HG02798 (cell line): ENCODE measurements at regions not wholly inside any gene's neighbourhood (a gene's known extent, or its start where the extent isn't known, plus 50 kb on each side); places are given as distances from the start of the nearest gene placed in this dataset.
A peak's percentile ranks its signal among the peaks of the same experiment; 100 is the strongest.
"Not testable (repeated sequence)": the region's sequence is repeated elsewhere in the genome, so short reads cannot be mapped to it uniquely, and the experiment has no call there.

Source experiments
- ATAC-seq: cut with Tn5 transposase; IDR thresholded peaks from one replicate; pipeline ENCODE4 v1.9.1; 2021; ENCODE audit warnings: mild to moderate bottlenecking; ENCODE audit not compliant: unreplicated experiment, poor library complexity

DNA sequence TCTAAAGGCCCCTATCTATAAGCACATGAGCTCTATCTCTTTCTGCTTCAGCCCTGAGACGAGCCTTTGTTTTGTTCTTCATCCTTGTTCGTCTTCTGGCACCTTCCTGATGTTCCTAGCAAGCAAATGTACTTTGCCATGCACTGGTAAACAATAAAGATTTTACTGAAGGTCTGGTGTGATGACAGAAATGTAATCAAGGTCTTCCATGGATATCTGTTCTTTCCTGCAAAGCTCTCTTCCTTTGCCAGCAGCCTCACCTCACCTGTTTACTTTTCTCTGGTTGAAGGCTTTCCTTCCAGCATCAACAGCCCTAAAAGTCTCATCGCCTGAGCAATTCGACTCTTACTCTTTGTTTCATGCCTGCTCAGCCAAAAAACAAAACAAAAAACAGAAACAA is 330.3 kb downstream of the PCNX1 start:
- no peak for ATAC-seq

DNA sequence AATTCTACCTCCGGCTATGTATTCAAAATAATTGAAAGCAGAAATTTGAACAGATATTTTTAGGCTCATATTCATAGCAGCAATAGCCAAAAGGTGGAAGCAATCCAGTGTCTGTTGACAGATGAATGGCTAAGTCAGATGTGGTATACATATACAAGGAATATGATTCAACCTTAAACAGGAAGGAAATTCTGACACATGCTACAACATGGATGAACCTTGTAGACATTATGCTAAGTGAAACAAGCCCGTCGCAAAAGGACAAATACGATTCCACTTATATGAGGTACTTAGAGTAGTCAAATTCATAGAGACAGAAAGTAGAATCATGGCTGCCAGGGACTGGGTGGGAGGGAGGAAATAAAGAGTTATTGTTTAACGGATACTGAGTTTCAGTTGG is 331.6 kb downstream of the PCNX1 start:
- ATAC-seq: no peak

DNA sequence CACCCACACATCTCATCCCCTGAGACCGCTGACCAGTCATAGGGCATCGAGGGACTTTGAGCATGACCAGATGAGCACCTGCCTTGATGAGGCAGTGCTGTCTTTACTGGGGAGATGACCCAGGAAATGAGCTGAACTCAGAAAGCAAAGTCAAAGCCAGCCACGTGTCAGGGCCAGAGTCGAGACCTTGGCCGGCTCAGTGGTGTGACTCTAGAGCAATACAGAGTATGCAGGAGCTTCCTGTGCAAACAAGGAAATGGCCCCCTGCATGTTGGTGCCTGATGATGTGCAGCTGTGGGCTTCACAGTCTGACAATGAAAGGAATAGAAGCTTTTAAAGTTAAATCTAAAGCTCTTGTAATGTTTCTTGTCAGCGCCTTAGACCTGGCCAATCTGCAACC is 332.9 kb downstream of the PCNX1 start:
- ATAC-seq: no peak

DNA sequence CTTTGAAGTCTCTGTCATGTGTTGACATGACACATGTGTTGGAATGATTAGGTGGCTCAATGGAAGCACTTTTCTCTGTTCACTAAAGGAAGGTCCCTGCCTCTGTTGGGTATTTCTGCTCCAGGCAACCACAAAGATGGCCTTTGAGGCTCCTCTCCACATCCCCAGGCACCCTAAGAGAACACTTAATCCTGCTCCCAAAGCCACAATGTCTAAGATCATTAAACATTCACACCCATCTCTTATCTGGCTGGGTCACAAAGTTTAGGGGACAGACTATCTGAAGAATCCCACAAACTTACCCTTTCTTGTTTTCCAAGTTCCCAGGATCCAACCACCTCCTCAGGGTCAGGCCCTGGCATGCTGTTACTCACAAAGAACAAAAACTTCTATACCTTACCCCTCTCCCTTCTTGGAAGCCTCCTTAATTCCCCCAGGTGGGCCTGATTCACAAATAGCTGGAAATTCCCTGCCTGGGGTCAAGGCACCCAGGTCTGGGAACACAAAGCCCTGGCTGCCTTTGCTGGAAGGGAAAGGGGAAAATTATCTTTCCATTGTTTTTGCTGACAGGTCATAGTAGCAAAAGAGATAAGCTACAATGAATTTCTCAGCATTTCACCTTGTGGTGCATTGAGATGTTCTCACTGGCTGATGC is 333.7 kb downstream of the PCNX1 start:
- ATAC-seq: no peak

DNA sequence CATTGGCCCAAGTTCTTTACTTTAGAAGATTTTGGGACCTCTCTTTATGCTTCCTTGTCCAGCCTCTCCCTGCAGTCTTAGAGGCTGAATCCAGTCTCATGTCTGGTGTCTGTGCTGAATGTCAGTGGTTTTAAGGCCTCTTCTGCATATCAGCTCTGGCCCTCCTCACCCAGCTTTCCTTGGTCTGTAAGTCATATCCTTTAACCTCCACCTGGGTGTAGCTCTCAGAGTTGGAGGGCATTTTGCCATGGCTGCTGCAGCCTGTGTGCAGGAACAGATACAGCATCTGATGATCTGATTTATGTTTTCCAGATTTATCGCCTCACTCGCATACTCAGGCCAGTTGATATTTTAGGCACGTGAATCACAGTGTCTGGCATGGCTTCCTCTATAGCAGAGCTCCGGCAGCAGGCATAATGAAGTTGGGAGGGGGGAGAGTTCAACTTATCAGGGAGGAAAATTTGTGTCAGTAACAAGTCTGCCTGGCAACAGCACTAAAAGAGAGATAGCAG is 335.0 kb downstream of the PCNX1 start:
- no peak for ATAC-seq

GRCh38 chr14:71243697-71244096 is 336.4 kb downstream of the PCNX1 start:
- no peak for ATAC-seq

- no peak for ATAC-seq
These were observed 337.1 kb downstream of the PCNX1 start for GRCh38 chr14:71244341-71244740.

GRCh38 chr14:71245659-71246361 is 338.6 kb downstream of the PCNX1 start:
- ATAC-seq: no peak

DNA sequence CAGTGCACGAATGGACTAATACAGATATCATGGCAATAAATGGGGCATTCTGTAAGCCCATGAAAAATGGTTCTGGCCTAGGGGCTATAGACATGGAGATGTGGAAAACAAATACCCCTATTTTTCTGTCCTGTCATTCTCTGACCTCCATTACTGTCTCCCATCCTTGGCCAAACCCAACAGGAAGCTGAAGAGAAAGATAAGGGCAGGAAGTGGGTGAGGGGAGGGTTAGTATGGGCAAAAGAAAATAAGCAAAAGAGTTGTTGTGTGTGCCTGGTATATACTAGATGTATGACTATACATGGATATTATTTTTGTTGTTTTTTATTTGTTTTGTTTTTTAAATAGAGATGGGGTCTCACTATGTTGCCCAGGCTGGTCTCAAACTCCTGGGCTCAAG is 339.3 kb downstream of the PCNX1 start:
- ATAC-seq: no peak

GRCh38 chr14:71247106-71247505 is 339.8 kb downstream of the PCNX1 start:
- ATAC-seq: no peak

- no peak for ATAC-seq
These were observed 340.9 kb downstream of the PCNX1 start for GRCh38 chr14:71248194-71248593.

DNA sequence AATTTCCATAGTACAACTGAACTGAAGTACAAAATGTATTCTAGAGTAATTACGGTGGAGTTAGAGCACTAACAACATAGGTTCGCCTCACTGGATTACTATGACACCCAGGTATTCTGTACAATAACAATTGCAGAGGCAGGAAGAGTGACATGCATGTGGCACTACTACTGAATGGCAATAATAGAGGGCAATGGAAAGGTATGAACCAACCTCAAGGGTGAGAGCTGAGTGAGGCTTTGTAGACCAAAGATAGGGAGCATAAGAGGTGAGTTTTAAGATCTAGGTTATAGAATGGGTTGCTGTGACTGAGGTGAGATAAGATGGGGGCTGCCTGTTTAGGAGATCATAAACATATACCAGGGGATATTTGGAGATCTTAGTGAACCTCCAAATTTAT is 343.1 kb downstream of the PCNX1 start:
- no peak for ATAC-seq

- no peak for ATAC-seq
These were observed 343.5 kb downstream of the PCNX1 start for GRCh38 chr14:71250791-71251190.

- not testable (repeated sequence) for ATAC-seq
These were observed 346.9 kb downstream of the PCNX1 start for GRCh38 chr14:71254091-71254719.

DNA sequence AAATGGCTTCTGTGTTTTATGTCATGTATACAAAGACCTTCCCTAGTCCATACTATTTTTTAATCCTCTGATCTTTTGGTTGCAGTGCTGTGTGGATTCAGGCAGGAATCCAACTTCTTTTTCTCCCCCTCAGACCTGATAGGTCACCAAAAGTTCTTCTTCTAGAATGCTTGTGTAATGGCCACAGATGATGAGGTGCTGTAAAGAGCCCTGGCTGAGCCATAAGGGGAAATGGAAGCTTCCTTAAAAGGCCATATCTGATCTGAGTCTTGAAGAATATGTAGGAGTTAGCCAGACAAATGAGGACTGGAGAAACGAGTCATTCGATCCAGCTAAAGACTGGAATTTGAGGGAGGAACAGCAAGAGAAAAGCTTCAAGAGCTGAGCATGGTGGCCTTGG is 353.9 kb downstream of the PCNX1 start:
- no peak for ATAC-seq

DNA sequence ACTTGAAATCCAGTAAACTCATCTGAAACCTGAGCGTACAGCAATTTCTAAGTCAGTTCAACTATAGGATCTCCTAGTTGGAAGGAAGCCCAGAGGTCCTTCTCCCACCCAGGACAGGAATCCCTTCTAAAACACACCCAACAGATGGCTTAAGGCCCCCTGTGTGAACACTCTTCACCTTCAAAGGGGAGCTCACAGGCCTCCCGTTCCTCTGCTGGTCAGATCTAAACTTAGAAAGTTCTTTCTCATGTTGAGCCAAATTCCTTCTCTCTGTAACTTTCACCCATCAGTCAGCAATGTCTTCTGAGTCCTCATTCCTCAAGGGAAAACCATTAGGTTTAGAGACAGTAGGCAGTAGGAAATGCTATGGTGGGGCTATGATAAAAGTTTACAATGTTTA is 355.2 kb downstream of the PCNX1 start:
- no peak for ATAC-seq

DNA sequence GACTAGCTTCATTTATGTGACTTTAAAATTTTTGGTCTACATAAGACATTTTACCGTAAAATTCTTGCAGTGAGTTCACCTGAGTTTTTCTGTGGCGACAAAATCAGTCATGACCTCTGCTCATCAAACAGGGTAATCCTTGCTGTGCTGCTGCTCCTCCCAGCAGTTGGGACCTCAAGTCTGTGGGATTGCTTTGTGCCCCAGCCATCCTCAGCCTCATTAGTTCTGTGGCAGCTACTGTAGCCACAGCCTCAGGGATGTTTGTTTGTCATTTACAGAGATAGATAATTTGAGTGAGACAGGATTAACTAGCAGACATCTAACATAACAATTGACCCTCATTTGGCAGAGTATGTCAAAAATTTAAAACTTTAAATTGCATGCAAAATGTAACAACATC is 357.0 kb downstream of the PCNX1 start:
- no peak for ATAC-seq

DNA sequence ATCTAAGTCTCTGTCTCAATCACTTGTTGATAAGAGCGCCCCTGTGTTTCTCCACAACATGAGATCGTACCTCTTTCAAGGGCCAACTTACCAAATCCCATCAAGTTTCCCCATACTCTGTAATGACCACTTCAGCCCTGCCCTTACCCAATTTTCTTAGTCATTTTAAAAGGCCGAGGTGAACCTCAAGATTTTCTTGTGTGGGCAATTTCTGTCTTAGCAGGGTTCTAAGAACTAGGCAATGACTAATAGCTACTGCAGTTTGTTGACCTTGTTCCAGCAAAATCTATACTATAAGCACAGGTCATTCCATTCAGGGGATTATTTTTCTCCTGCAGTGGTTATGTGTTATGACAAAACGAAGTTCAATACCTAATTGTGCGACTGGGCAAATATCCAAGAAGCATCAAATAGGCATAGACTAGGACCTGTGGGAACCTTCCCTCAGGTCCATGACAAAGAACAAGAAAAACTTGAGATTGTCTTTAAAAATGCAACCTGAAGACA is 359.8 kb downstream of the PCNX1 start:
- ATAC-seq: peak; percentile 66

- ATAC-seq: no peak
These were observed 360.4 kb downstream of the PCNX1 start for GRCh38 chr14:71267691-71268090.

- no peak for ATAC-seq
These were observed 362.9 kb downstream of the PCNX1 start for GRCh38 chr14:71270111-71270510.

DNA sequence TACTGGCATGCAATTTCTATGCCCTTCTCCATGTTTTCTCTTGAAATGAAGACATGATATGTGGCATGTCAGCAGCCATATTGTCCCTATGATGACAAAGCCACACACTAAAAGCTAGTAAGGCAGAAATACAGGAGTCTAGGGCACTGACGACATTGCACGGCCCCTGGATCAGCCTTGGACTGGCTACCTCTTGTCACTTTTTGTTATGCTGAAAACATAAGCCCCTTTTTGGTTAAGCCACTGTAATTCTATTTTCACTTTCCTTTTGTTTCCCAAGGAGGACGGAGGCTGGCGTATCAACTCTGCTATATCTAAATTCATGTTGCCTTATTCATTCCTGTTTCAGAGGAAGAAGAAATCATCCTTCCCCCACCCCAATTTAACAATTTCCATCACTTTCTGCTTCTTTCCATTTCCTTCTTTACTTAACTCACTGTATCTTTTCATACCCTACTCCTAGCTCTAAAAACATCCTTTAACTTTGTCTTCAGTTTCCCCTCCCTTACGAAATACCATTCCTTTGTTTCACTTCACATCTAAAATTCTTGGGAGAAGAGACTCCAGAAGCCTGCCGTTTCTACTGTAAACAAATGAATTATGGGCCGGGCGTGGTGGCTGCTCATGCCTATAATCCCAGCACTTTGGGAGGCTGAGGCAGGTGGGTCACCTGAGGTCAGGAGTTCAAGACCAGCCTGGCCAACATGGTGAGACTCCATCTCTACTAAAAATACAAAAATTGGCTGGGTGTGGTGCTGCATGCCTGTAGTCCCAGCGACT is 364.1 kb downstream of the PCNX1 start:
- no peak for ATAC-seq
